GM23248 (cell line): ENCODE measurements at regions not wholly inside any gene's neighbourhood (a gene's known extent, or its start where the extent isn't known, plus 50 kb on each side); places are given as distances from the start of the nearest gene placed in this dataset.

Source experiments
- DNase-seq: peaks from one replicate; pipeline ENCODE4 v3.0.0-alpha.2; 2015
- H2AFZ ChIP-seq: fragments of 200-600 bp; sonication (generic); 2 replicates; pipeline ENCODE4 v1.6.1; 2016; ENCODE audit warnings: antibody characterized with exemption
- H3F3A ChIP-seq: fragments of 200-600 bp; sonication (generic); 2 replicates; pipeline ENCODE4 v1.6.1; 2016; ENCODE audit warnings: mild to moderate bottlenecking, antibody characterized with exemption, mixed run types; ENCODE audit not compliant: insufficient read depth
- H3K27ac ChIP-seq: fragments of 200-600 bp; sonication (generic); 2 replicates; pipeline ENCODE4 v1.5.1; 2016; ENCODE audit warnings: mild to moderate bottlenecking
- H3K27me3 ChIP-seq: fragments of 200-600 bp; sonication (generic); replicated peaks from 2 replicates; pipeline ENCODE4 v1.6.1; 2016; ENCODE audit warnings: mild to moderate bottlenecking; ENCODE audit not compliant: insufficient read depth
- H3K36me3 ChIP-seq: fragments of 200-600 bp; sonication (generic); 2 replicates; pipeline ENCODE4 v1.6.1; 2016; ENCODE audit warnings: low read depth, mild to moderate bottlenecking
- H3K4me1 ChIP-seq: fragments of 200-600 bp; sonication (generic); 2 replicates; pipeline ENCODE4 v1.6.1; 2016; ENCODE audit warnings: mild to moderate bottlenecking; ENCODE audit not compliant: insufficient read depth
- H3K4me2 ChIP-seq: fragments of 200-600 bp; sonication (generic); one replicate; pipeline ENCODE4 v1.6.1; 2016; ENCODE audit warnings: mild to moderate bottlenecking; ENCODE audit not compliant: unreplicated experiment
- H3K4me3 ChIP-seq: fragments of 200-600 bp; sonication (generic); 2 replicates; pipeline ENCODE4 v1.5.1; 2016; ENCODE audit warnings: mild to moderate bottlenecking
- H3K79me2 ChIP-seq: fragments of 200-600 bp; sonication (generic); 2 replicates; pipeline ENCODE4 v1.6.1; 2016; ENCODE audit warnings: mild to moderate bottlenecking; ENCODE audit not compliant: insufficient read depth
- H3K9ac ChIP-seq: fragments of 200-600 bp; sonication (generic); 2 replicates; pipeline ENCODE4 v1.6.1; 2016; ENCODE audit warnings: mild to moderate bottlenecking
- H3K9me2 ChIP-seq: fragments of 200-600 bp; sonication (generic); 2 replicates; pipeline ENCODE4 v1.6.1; 2016; ENCODE audit warnings: mixed run types, mild to moderate bottlenecking, moderate library complexity; ENCODE audit not compliant: insufficient read depth
- H3K9me3 ChIP-seq: fragments of 200-600 bp; sonication (generic); one replicate; pipeline ENCODE4 v1.6.1; 2017; ENCODE audit warnings: low read depth
- H4K20me1 ChIP-seq: fragments of 200-600 bp; sonication (generic); 2 replicates; pipeline ENCODE4 v1.6.0; 2016; ENCODE audit not compliant: insufficient read depth
- EZH2 ChIP-seq: fragments of 200-600 bp; sonication (generic); IDR thresholded peaks from 2 replicates; pipeline ENCODE4 v1.6.1; 2018; ENCODE audit warnings: antibody characterized with exemption, mild to moderate bottlenecking; ENCODE audit not compliant: insufficient read depth, poor library complexity, severe bottlenecking
- EZH2phosphoT487 ChIP-seq: fragments of 200-600 bp; sonication (generic); IDR thresholded peaks from 2 replicates; pipeline ENCODE4 v1.6.1; 2018; ENCODE audit warnings: antibody characterized with exemption, moderate library complexity, mild to moderate bottlenecking, low read depth; ENCODE audit not compliant: insufficient read depth
- WGBS, 2 experiments: methylation state at CpG; one replicate each; pipeline ENCODE4 v1.1.6; 2015 to 2017; ENCODE audit warnings: low lambda C conversion rate in 2 of 2, low coverage in 1 of 2; ENCODE audit errors: missing lambda C conversion rate in 2 of 2; 5-methylcytosine and 5-hydroxymethylcytosine counted together
- in situ Hi-C: fragments of 300-500 bp; cut with MboI; formaldehyde crosslinking; loops from 2 replicates; pipeline ENCODE4 v1.15.0; 2020

GRCh38 chr2:200068642-200069041 lies 113.3 kb downstream of the MAIP1 start:
- Histone ChIP-seq H3K27me3 (no peaks in the 10 kb centered on the region; the same call in 1 of the 2 replicates), H3K9me2 (no peaks in the 10 kb centered on the region), H4K20me1 (no peaks in the 10 kb centered on the region), H3K4me2 (no peak overlapping the region), H3K9me3 (no peaks in the 10 kb centered on the region), H3K9ac (no peak overlapping the region), H3K4me1 (no peaks in the 10 kb centered on the region), H3K36me3 (no peaks in the 10 kb centered on the region), H3K79me2 (no peaks in the 10 kb centered on the region), H3K4me3 (no peak overlapping the region), H3F3A (no peaks in the 10 kb centered on the region), H2AFZ (no peak overlapping the region), H3K27ac (no peak overlapping the region)
- in situ Hi-C loops: no loop called here
- DNase-seq: no peak
- no peak for TF ChIP-seq EZH2phosphoT487
- TF ChIP-seq EZH2: no peak

GRCh38 chr2:200077210-200077650 lies 121.8 kb downstream of the MAIP1 start:
- no peaks in the 10 kb centered on the region for H3K9me3 ChIP-seq
- peaks cover 5% of the 10 kb centered on the region; the same call in 1 of the 2 replicates for H3K27me3 ChIP-seq
- H3K9ac ChIP-seq: no peak overlapping the region
- H4K20me1 ChIP-seq: no peaks in the 10 kb centered on the region
- no peak overlapping the region for H3K4me3 ChIP-seq
- in situ Hi-C loops: no loop called here
- 45 to 49% methylated on average over 5 of the region's 5 CpGs for WGBS, 2 experiments
- H3K9me2 ChIP-seq: no peaks in the 10 kb centered on the region
- no peak overlapping the region for H2AFZ ChIP-seq
- no peaks in the 10 kb centered on the region for H3F3A ChIP-seq
- H3K4me2 ChIP-seq: no peak overlapping the region
- no peak overlapping the region for H3K27ac ChIP-seq
- H3K4me1 ChIP-seq: no peaks in the 10 kb centered on the region
- H3K36me3 ChIP-seq: no peaks in the 10 kb centered on the region
- H3K79me2 ChIP-seq: no peaks in the 10 kb centered on the region
- peak; percentile 48 for DNase-seq
- TF ChIP-seq EZH2phosphoT487 (no peak), EZH2 (no peak)

- H3K9me3 ChIP-seq: no peaks in the 10 kb centered on the region
- H3K4me1 ChIP-seq: no peaks in the 10 kb centered on the region
- no peak overlapping the region for H2AFZ ChIP-seq
- no peak for DNase-seq
- in situ Hi-C loops: no loop called here
- 0 out of 2 replicates have a peak, but pooled peaks cover 7% of the 10 kb centered on the region for H3K27me3 ChIP-seq
- no peak overlapping the region for H3K27ac ChIP-seq
- TF ChIP-seq EZH2phosphoT487 (no peak), EZH2 (no peak)
- 79% methylated on average over 3 of the region's 3 CpGs for WGBS, 2 experiments
- H3K79me2 ChIP-seq: no peaks in the 10 kb centered on the region
- H4K20me1 ChIP-seq: no peaks in the 10 kb centered on the region
- H3K9me2 ChIP-seq: no peaks in the 10 kb centered on the region
- no peak overlapping the region for H3K9ac ChIP-seq
- H3F3A ChIP-seq: no peaks in the 10 kb centered on the region
- no peak overlapping the region for H3K4me2 ChIP-seq
- no peaks in the 10 kb centered on the region for H3K36me3 ChIP-seq
- no peak overlapping the region for H3K4me3 ChIP-seq
Observed at GRCh38 chr2:200077838-200078237, 122.5 kb downstream of the MAIP1 start.

GRCh38 chr2:200079356-200079755 lies 124.0 kb downstream of the MAIP1 start:
- H3K9me2 ChIP-seq: no peaks in the 10 kb centered on the region
- no peaks in the 10 kb centered on the region for H3K36me3 ChIP-seq
- no peak overlapping the region for H3K9ac ChIP-seq
- in situ Hi-C loops: no loop called here
- TF ChIP-seq EZH2phosphoT487 (no peak), EZH2 (no peak)
- 0 out of 2 replicates have a peak, but pooled peaks cover 7% of the 10 kb centered on the region for H3K27me3 ChIP-seq
- no peak for DNase-seq
- no peaks in the 10 kb centered on the region for H4K20me1 ChIP-seq
- H3K27ac ChIP-seq: no peak overlapping the region
- H2AFZ ChIP-seq: no peak overlapping the region
- no peaks in the 10 kb centered on the region for H3K9me3 ChIP-seq
- H3K4me1 ChIP-seq: no peaks in the 10 kb centered on the region
- no peaks in the 10 kb centered on the region for H3F3A ChIP-seq
- no peak overlapping the region for H3K4me2 ChIP-seq
- WGBS, 2 experiments: 40 to 64% methylated on average over 2 of the region's 2 CpGs
- no peaks in the 10 kb centered on the region for H3K79me2 ChIP-seq
- H3K4me3 ChIP-seq: no peak overlapping the region

GRCh38 chr2:200081236-200081635 lies 125.9 kb downstream of the MAIP1 start:
- H3K9me3 ChIP-seq: no peaks in the 10 kb centered on the region
- WGBS, 2 experiments: 52 to 54% methylated on average over 8 of the region's 8 CpGs
- H3K9me2 ChIP-seq: no peaks in the 10 kb centered on the region
- 0 out of 2 replicates have a peak, but pooled peaks cover 7% of the 10 kb centered on the region for H3K27me3 ChIP-seq
- no peaks in the 10 kb centered on the region for H3K4me1 ChIP-seq
- no peak overlapping the region for H2AFZ ChIP-seq
- H3K36me3 ChIP-seq: no peaks in the 10 kb centered on the region
- no peak overlapping the region for H3K9ac ChIP-seq
- in situ Hi-C loops: no loop called here
- H3K27ac ChIP-seq: no peak overlapping the region
- no peak overlapping the region for H3K4me2 ChIP-seq
- H3F3A ChIP-seq: no peaks in the 10 kb centered on the region
- no peaks in the 10 kb centered on the region for H4K20me1 ChIP-seq
- no peak for DNase-seq
- H3K79me2 ChIP-seq: no peaks in the 10 kb centered on the region
- H3K4me3 ChIP-seq: no peak overlapping the region
- TF ChIP-seq EZH2 (no peak), EZH2phosphoT487 (no peak)
